ENCODE measurements at regions not wholly inside any gene's neighbourhood (a gene's known extent, or its start where the extent isn't known, plus 50 kb on each side); places are given as distances from the start of the nearest gene placed in this dataset.

- no TSS peak for BruUV-seq (replicated peaks)
Measured at GRCh38 chr7:49500741-49501140, 272.7 kb upstream of the VWC2 start.

More at GRCh38 chr7:49500741-49501140, 272.7 kb upstream of the VWC2 start:
- H3K27ac ChIP-seq (ENCODE audit: low read depth, low read length) = no peak overlapping the region
- DNase-seq (ENCODE audit: low read depth, low spot score) (no peak), ATAC-seq (no peak)
- no peak overlapping the region for H3K4me3 ChIP-seq (replicated peaks in 1 of 2; ENCODE audit: low read depth in 1 of 2, low read length in 2 of 2)
- no peaks in the 10 kb centered on the region for H3K9me2 ChIP-seq (ENCODE audit: insufficient read depth)
- H2AFZ ChIP-seq (ENCODE audit: low read depth, low read length, poor library complexity, severe bottlenecking) = no peak overlapping the region
- intact Hi-C loops (cut with micrococcal nuclease) = no loop called here
- POLR2A ChIA-PET = no interaction called here
- no peaks in the 10 kb centered on the region for H3K79me2 ChIP-seq (ENCODE audit: insufficient read depth, low read length)
- H3K27me3 ChIP-seq (ENCODE audit: insufficient read depth, low read length) = no peaks in the 10 kb centered on the region
- RAD21 ChIA-PET (ENCODE audit: low non-redundant PET in 1 of 2, low total read pairs in 2 of 2, uncharacterized antibody in 2 of 2, unreplicated experiment in 2 of 2) = no interaction called here
- TF ChIP-seq ZBTB33 (IDR thresholded peaks at IDR 0.05; ENCODE audit: extremely low read depth, insufficient replicate concordance, low read length) = no peak
- TF ChIP-seq EGR1 (IDR thresholded peaks at IDR 0.05; ENCODE audit: low read depth) = no peak
- TF ChIP-seq TCF7L2 (IDR thresholded peaks at IDR 0.05; ENCODE audit: borderline replicate concordance, extremely low read depth, insufficient read depth, insufficient read length) = no peak
- TF ChIP-seq SP1 (IDR thresholded peaks at IDR 0.05; ENCODE audit: low read depth) = no peak
- no peak for TF ChIP-seq ZNF274 (IDR thresholded peaks at IDR 0.05; ENCODE audit: low read depth, low read length)
- no peak for TF ChIP-seq EZH2 (IDR thresholded peaks at IDR 0.05)
- no peak for TF ChIP-seq SRF (IDR thresholded peaks at IDR 0.05; ENCODE audit: low read depth)
- TF ChIP-seq JUND (IDR thresholded peaks at IDR 0.05) = no peak
- no peak for TF ChIP-seq CTCF (IDR thresholded peaks at IDR 0.05 in 2 of 3, conservative IDR thresholded peaks at IDR 0.05 in 1 of 3; ENCODE audit: borderline replicate concordance in 1 of 3, insufficient read depth in 1 of 3, low read depth in 2 of 3, low read length in 2 of 3)
- TF ChIP-seq REST (IDR thresholded peaks at IDR 0.05; ENCODE audit: low read depth) = no peak
- TF ChIP-seq ELF1 (IDR thresholded peaks at IDR 0.05; ENCODE audit: borderline replicate concordance, low read depth) = no peak
- no peak for TF ChIP-seq ZFX (IDR thresholded peaks at IDR 0.05)
- no peak for TF ChIP-seq ATF3 (IDR thresholded peaks at IDR 0.05)
- H3K4me1 ChIP-seq (ENCODE audit: control insufficient read depth in 1 of 2, insufficient read depth in 2 of 2, low read length in 2 of 2) = no peaks in the 10 kb centered on the region
- H3K9ac ChIP-seq (ENCODE audit: low read length) = no peak overlapping the region
- CTCF ChIA-PET = no interaction called here
- H3K36me3 ChIP-seq (ENCODE audit: control insufficient read depth in 1 of 2, insufficient read depth in 2 of 2, low read length in 2 of 2) = no peaks in the 10 kb centered on the region
- no peak overlapping the region for H3K4me2 ChIP-seq (ENCODE audit: low read length)
- no peaks in the 10 kb centered on the region for H4K20me1 ChIP-seq (ENCODE audit: insufficient read depth)
- H3K9me3 ChIP-seq (ENCODE audit: control insufficient read depth in 1 of 2, insufficient read depth in 1 of 2, low read depth in 1 of 2, low read length in 2 of 2) = peaks cover 0 to 21% of the 10 kb centered on the region in 2 experiments; a peak in 2 of 4 replicates
